HG02884 (cell line): ENCODE measurements at regions not wholly inside any gene's neighbourhood (a gene's known extent, or its start where the extent isn't known, plus 50 kb on each side); places are given as distances from the start of the nearest gene placed in this dataset.

Experiments
- ATAC-seq: cut with Tn5 transposase; IDR thresholded peaks from one replicate; pipeline ENCODE4 v1.9.1; 2021; ENCODE audit warnings: mild to moderate bottlenecking, moderate library complexity; ENCODE audit not compliant: unreplicated experiment

GRCh38 chr4:167645358-167645757, 411.1 kb upstream of the SPOCK3 start:
- no peak for ATAC-seq

- no peak for ATAC-seq
Measured at GRCh38 chr4:167652267-167652666, 418.0 kb upstream of the SPOCK3 start.

GRCh38 chr4:167688660-167689142, 403.6 kb upstream of the ANXA10 start:
- ATAC-seq = no peak

- ATAC-seq = no peak
Measured at GRCh38 chr4:167702391-167702790, 389.9 kb upstream of the ANXA10 start.

GRCh38 chr4:167711517-167711916, 380.8 kb upstream of the ANXA10 start:
- no peak for ATAC-seq

GRCh38 chr4:167713756-167714155, 378.6 kb upstream of the ANXA10 start:
- ATAC-seq = no peak

GRCh38 chr4:167715176-167715575, 377.2 kb upstream of the ANXA10 start:
- no peak for ATAC-seq

GRCh38 chr4:167717495-167717894, 374.8 kb upstream of the ANXA10 start:
- ATAC-seq = no peak

- no peak for ATAC-seq
Measured at GRCh38 chr4:167721617-167722486, 370.5 kb upstream of the ANXA10 start.

GRCh38 chr4:167722487-167722808, 369.9 kb upstream of the ANXA10 start:
- ATAC-seq = no peak

- no peak for ATAC-seq
Measured at GRCh38 chr4:167724941-167725340, 367.4 kb upstream of the ANXA10 start.

GRCh38 chr4:167730769-167731168, 361.6 kb upstream of the ANXA10 start:
- ATAC-seq = no peak

- no peak for ATAC-seq
Measured at GRCh38 chr4:167745024-167745687, 347.2 kb upstream of the ANXA10 start.

- ATAC-seq = no peak
Measured at GRCh38 chr4:167767281-167767680, 325.1 kb upstream of the ANXA10 start.

- no peak for ATAC-seq
Measured at GRCh38 chr4:167774646-167775045, 317.7 kb upstream of the ANXA10 start.

GRCh38 chr4:167775375-167775774, 317.0 kb upstream of the ANXA10 start:
- no peak for ATAC-seq

GRCh38 chr4:167779280-167779679, 313.1 kb upstream of the ANXA10 start:
- ATAC-seq = no peak

GRCh38 chr4:167779864-167780263, 312.5 kb upstream of the ANXA10 start:
- no peak for ATAC-seq

- no peak for ATAC-seq
Measured at GRCh38 chr4:167784826-167785225, 307.5 kb upstream of the ANXA10 start.

- no peak for ATAC-seq
Measured at GRCh38 chr4:167785523-167785922, 306.8 kb upstream of the ANXA10 start.

GRCh38 chr4:167786504-167786903, 305.8 kb upstream of the ANXA10 start:
- no peak for ATAC-seq

GRCh38 chr4:167787231-167787630, 305.1 kb upstream of the ANXA10 start:
- ATAC-seq = no peak
